Gastroesophageal sphincter (tissue), 4 donors: ENCODE measurements at regions not wholly inside any gene's neighbourhood (a gene's known extent, or its start where the extent isn't known, plus 50 kb on each side); places are given as distances from the start of the nearest gene placed in this dataset.
A peak's percentile ranks its signal among the peaks of the same experiment; 100 is the strongest.
"Not testable (repeated sequence)": the region's sequence is repeated elsewhere in the genome, so short reads cannot be mapped to it uniquely, and the experiment has no call there.

Experiments used
- ATAC-seq: fragments of 150-250 bp; one replicate; pipeline ENCODE4 v1.9.1; 2016; ENCODE audit warnings: mild to moderate bottlenecking, moderate library complexity
- H3K27ac ChIP-seq, 4 donors: fragments of 200-600 bp; sonication (generic) in 3 of 4; 1 replicate in 3 of 4; 2 replicates in 1 of 4; pipeline ENCODE4 v1.5.1; 2016 to 2019
- H3K27me3 ChIP-seq: fragments of 200-600 bp; sonication (generic); one replicate; pipeline ENCODE4 v1.5.1; 2019
- H3K36me3 ChIP-seq, 2 donors: fragments of 200-600 bp; sonication (generic); one replicate each; pipeline ENCODE4 v1.5.1; 2019; ENCODE audit warnings: control low read depth in 1 of 2
- H3K4me1 ChIP-seq, 3 donors: fragments of 200-600 bp; sonication (generic); 1 replicate in 2 of 3; 2 replicates in 1 of 3; pipeline ENCODE4 v1.5.1; 2016 to 2019; ENCODE audit warnings: control low read depth in 2 of 3
- H3K4me3 ChIP-seq, 2 donors: fragments of 200-600 bp; sonication (generic); one replicate each; pipeline ENCODE4 v1.5.1; 2019; ENCODE audit warnings: mild to moderate bottlenecking in 1 of 2, moderate library complexity in 1 of 2
- H3K9me3 ChIP-seq, 3 donors: fragments of 200-600 bp; sonication (generic); one replicate each; pipeline ENCODE4 v1.5.1; 2017 to 2019; ENCODE audit warnings: control low read depth in 2 of 3
- WGBS, 2 donors: methylation state at CpG; one replicate each; pipeline ENCODE4 v1.1.5; 2018; ENCODE audit warnings: low coverage in 1 of 2; 5-methylcytosine and 5-hydroxymethylcytosine counted together

DNA sequence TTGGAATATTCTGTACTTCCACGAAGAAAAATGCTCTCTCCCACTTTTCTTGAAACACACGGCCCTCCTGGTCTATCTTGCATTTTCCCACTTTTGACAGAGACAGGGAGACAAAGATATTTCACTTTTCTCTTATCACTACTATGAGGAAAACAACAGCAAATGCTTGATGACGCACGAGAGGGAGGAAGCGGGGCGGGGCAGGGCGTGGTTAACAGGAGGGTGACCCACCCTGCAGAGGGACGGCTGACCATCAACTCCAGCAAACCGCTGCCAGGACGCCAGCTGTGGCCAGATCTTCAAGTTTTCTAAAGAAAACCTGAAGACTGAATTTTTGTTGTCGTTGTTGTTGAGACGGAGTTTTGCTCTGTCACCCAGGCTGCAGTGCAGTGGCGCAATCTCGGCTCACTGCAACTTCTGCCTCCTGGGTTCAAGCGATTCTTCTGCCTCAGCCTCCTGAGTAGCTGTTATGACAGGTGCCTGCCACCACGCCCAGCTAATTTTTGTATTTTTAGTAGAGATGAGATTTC lies 63.8 kb downstream of the NSUN5 start:
- H3K27me3 ChIP-seq, H3K4me1 ChIP-seq, ATAC-seq, H3K9me3 ChIP-seq, H3K27ac ChIP-seq, H3K4me3 ChIP-seq, H3K36me3 ChIP-seq: not testable (repeated sequence)
- 60% methylated on average over 1 of the region's 16 CpGs; no CpG with 5 or more reads in 1 of the 2 donors for WGBS, 2 donors

DNA sequence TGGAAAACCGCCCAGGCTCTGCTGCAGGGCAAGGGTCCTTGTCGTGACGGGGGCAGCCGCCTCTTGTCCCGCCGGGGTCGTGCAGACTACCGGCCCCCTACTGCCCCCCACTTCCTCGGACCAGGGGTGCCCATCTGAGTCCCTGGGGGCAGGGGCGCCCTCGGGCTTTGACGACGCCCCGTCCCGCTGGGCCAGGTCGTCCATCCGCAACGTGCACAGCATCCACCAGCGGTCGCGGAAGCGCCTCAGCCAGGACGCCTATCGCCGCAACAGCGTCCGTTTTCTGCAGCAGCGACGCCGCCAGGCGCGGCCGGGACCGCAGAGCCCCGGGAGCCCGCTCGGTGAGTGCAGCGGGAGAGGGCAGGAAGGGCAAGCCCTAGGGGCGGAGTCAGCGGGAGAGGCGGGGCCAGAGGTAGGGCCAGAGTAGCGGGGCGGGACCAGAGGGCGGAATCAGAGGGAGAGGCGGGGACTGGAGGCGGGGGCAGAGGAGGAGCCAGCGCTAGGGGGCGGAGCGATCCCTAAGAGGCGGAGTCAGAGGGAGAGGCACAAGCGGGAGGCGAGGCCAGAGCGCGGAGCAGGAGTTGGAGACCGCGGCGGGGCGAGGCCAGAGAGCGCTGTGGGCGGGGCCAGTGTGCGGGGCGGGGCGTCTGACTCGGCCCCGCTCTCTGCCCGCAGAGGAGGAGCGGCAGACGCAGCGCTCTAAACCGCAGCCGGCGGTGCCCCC lies 73.5 kb downstream of the NSUN5 start:
- ATAC-seq: peak; percentile 95
- WGBS, 2 donors: no CpG with 5 or more reads among the region's 72 CpGs
- peak overlapping the region; percentile 39 to 43 for H3K4me3 ChIP-seq

DNA sequence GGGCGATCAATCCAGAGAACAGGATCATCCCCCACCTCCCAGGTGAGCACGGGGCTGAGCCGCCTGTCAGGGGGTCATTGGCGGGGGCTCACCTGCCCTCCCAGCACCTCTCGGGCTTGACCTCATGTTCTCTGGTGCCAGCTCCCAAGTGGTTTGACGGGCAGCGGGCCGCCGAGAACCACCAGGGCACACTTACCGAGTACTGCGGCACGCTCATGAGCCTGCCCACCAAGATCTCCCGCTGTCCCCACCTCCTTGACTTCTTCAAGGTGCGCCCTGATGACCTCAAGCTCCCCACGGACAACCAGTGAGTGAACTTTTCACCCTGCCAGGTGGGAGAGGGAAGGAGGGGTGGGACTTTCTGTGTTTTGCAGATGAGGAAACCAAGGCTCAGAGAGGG lies 82.9 kb downstream of the NSUN5 start:
- H3K4me3 ChIP-seq, H3K27me3 ChIP-seq, H3K4me1 ChIP-seq, ATAC-seq, H3K9me3 ChIP-seq, H3K27ac ChIP-seq, H3K36me3 ChIP-seq: not testable (repeated sequence)
- WGBS, 2 donors: 80 to 100% methylated on average over 1 to 2 of the region's 15 CpGs

More for the DNA sequence above, 73.5 kb downstream of the NSUN5 start:
- not testable (repeated sequence) for H3K4me1 ChIP-seq, H3K27me3 ChIP-seq, H3K9me3 ChIP-seq, H3K36me3 ChIP-seq
- H3K27ac ChIP-seq: peak overlapping the region in 1 of 4 donors; percentile 55

DNA sequence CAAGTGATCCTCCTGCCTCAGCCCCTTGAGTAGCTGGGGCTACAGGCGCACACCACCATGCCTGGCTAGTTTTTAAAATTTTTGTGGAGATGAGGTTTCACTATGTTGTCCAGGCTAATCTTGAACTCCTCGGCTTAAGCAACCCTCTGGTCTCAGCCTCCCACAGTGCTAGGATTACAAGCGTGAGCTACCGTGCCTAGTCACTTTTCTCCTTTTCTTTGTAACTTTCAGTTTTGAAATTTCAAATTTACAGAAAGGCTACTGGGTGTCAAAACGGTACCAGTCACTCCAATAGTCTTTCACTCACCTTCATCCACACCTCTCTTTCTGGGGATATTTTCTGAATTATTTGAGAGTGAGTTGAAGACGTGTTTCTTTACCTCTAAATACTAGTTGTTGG lies 86.9 kb downstream of the NSUN5 start:
- H3K27ac ChIP-seq, H3K27me3 ChIP-seq, H3K4me3 ChIP-seq, ATAC-seq, H3K36me3 ChIP-seq, H3K9me3 ChIP-seq, H3K4me1 ChIP-seq: not testable (repeated sequence)
- WGBS, 2 donors: no CpG with 5 or more reads among the region's 6 CpGs

DNA sequence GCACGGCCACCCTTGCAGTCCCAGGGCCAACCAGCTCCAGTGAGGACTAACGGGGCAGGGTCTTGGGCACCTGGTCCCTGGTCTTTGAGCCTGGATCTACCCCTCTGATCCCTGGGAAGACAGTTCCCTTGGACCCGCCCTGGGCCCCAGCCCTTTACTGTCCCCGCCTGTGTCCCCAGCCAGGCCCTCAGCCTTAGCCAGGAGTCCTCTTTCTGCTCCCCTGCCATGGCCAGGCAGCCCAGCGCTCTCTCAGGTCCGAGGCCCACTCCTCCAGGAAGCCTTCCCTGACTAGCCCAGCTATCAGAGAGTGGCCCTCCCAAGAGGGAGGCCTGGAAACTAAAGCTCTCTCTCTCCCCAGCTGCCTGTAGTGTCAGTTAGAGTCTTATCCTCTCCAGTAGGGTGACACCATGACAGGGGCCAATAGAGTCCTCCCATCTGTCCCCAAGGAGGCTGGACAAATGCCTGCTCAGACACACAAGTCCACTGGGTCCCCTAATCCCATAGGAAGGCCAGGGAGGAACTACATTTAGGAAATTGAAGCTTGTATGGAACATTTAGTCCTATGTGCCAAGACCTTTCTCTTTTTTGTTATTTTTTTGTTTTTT lies 87.8 kb downstream of the NSUN5 start:
- WGBS, 2 donors: no CpG with 5 or more reads among the region's 6 CpGs
- H3K27me3 ChIP-seq, H3K27ac ChIP-seq, H3K36me3 ChIP-seq, H3K4me3 ChIP-seq, H3K4me1 ChIP-seq, ATAC-seq, H3K9me3 ChIP-seq: not testable (repeated sequence)

DNA sequence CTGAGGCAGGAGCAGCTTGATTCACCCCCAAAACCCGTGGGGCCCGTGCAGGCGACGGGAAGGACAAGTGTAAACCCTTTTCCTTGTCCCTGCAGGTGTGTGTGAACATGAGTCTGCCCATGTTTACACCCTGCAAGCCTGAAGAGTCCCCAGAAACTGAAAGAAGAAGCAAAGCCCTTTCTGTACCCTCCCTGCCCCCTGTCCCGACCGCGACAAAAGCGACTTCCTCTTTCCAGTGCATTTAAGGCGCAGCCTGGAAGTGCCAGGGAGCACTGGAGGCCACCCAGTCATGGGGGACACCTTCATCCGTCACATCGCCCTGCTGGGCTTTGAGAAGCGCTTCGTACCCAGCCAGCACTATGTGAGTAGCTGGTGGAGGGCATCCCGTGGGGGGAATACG lies 88.3 kb downstream of the NSUN5 start:
- not testable (repeated sequence) for H3K27ac ChIP-seq, H3K9me3 ChIP-seq, H3K36me3 ChIP-seq, H3K27me3 ChIP-seq, H3K4me3 ChIP-seq, H3K4me1 ChIP-seq
- WGBS, 2 donors: no CpG with 5 or more reads among the region's 15 CpGs
- peak; percentile 49 for ATAC-seq

DNA sequence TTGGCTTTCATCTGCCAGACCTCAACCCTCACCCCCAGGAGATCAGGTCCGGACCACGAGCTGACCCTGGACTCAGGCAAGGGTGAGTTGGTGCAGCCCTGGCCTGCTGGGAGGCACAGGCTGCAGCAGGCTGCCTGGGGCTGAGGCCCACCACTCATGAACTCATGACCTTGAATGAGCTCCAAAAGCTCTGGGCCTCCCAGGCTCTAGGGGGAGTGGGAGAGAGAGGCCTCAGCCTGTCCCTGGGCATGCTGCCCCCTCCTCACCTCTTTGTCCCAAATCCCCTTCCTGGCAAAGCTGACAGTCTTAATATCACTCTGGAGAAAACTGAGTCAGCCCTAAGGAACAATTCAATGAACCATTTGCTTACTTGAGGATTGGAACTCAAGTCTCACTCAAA lies 89.8 kb downstream of the NSUN5 start:
- H3K4me1 ChIP-seq, H3K4me3 ChIP-seq, H3K36me3 ChIP-seq, H3K9me3 ChIP-seq, ATAC-seq, H3K27me3 ChIP-seq, H3K27ac ChIP-seq: not testable (repeated sequence)
- no CpG with 5 or more reads among the region's 2 CpGs for WGBS, 2 donors

DNA sequence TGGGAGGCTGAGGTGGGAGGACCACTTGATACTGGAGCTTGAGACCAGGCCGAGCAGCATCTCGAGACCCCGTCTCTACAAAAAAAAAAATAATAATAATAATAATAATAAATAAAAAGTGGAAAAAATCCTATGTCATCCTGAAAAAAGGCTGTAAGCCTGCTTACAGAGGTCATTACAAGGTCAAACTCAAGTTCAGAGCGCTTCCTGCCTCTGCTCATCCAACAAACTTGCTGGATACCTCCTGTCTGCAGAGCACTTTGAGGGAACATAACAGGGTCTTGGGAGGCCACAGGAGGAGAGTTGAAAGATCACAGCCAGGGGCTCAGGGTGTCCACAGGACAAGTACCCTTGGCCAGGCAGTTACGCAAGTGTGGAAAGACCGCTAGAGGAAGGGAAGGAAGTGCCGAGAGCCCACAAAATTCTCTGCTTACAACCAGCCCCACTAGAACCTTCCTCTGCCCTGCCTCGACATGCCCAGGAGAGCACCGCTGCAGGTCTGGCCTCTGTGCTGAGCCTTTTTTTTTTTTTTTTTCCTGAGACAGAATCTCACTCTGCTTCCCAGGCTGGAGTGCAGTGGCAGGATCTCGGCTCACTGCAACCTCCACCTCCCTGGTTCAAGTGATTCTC lies 92.5 kb downstream of the NSUN5 start:
- ATAC-seq, H3K4me3 ChIP-seq, H3K9me3 ChIP-seq, H3K36me3 ChIP-seq, H3K27me3 ChIP-seq, H3K4me1 ChIP-seq, H3K27ac ChIP-seq: not testable (repeated sequence)
- WGBS, 2 donors: 84 to 100% methylated on average over 1 to 5 of the region's 10 CpGs

DNA sequence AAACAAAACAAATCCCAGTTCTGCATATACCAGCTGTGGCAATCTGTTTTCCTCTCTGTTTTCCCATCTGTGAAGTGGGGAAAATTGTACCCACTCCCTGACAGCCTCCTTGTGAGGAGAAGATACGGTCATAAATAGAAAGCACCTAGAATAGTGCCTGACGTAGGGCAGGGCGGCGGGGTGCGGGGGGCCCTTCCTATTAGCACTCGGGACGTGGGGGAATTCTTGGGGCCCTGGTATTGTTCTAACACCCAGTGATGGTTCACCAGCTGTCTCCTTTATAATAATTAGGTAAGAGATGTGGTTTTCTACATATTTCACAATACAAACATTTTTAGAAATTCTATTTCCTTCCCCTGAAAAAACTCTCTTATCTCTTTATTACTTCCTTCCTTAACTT lies 93.4 kb downstream of the NSUN5 start:
- H3K27ac ChIP-seq, H3K9me3 ChIP-seq, H3K27me3 ChIP-seq, H3K36me3 ChIP-seq, H3K4me3 ChIP-seq, H3K4me1 ChIP-seq, ATAC-seq: not testable (repeated sequence)
- no CpG with 5 or more reads among the region's 7 CpGs for WGBS, 2 donors

DNA sequence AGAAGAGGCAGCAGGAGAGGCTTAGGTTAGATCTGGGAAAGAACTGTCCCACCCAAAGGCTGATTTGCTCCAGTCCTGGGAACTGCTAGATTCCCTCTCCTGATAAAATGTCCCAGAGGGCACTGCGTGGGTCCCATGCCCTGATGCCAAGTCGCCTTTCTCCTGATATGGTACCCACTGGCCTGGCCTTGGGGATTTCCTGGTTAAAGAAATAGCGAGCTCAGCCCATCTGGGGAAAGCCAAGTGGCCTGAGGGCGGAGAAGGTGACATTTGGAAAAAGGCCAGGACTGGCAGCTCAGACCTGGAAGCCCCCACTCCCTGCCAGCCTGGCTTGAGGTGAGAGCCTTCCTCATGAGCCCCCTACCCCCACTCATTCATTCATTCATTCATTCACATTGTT lies 94.2 kb downstream of the NSUN5 start:
- H3K27me3 ChIP-seq, ATAC-seq, H3K4me3 ChIP-seq, H3K36me3 ChIP-seq, H3K27ac ChIP-seq, H3K9me3 ChIP-seq, H3K4me1 ChIP-seq: not testable (repeated sequence)
- no CpG with 5 or more reads among the region's 4 CpGs for whole genome bisulfite sequencing, 2 donors

DNA sequence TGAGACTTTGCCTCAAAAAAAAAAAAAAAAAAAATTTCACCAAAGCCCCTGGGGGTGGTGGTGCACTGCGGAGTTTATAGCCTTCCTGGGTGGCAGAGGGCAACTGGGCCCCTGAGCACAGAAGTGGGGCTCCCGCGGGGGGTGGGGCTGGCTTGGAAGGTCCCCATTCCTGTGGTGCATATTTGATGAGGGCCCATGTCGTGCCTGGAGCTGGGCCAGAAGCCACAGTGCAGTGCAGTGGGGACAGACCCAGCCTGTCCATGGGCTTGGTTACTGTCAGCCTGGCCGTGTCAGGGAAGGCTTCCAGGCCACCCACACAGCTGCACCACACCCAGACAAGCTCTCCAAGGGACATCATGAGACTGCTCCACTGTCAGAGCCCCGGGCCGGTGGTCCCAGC lies 95.5 kb downstream of the NSUN5 start:
- not testable (repeated sequence) for H3K4me3 ChIP-seq, H3K27ac ChIP-seq, H3K9me3 ChIP-seq, H3K27me3 ChIP-seq, H3K36me3 ChIP-seq, H3K4me1 ChIP-seq
- WGBS, 2 donors: 40% methylated on average over 1 of the region's 7 CpGs; no CpG with 5 or more reads in 1 of the 2 donors
- peak; percentile 34 for ATAC-seq

DNA sequence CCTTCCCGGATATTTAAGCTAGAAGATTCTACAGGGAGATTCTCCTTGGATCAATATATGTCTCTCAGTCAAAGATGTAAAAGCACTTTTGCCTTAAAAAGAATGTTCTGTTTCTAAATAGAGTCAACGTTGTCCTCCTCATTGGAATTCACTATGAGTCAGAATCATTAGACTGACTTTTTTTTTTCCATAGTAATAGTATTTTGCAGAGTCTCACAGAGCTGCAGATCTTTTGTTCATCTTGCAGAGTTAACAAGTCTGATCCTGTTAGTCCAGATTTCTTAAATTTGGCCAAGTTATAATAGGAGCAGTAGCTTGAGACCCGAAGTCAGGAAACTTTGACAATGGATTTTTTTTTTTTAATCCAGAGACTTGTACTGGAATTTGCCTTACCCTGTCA lies 103.0 kb downstream of the NSUN5 start:
- H3K4me3 ChIP-seq, ATAC-seq, H3K36me3 ChIP-seq, H3K27me3 ChIP-seq, H3K4me1 ChIP-seq, H3K9me3 ChIP-seq, H3K27ac ChIP-seq: not testable (repeated sequence)
- WGBS, 2 donors: 33% methylated on average over 1 of the region's 3 CpGs; no CpG with 5 or more reads in 1 of the 2 donors

DNA sequence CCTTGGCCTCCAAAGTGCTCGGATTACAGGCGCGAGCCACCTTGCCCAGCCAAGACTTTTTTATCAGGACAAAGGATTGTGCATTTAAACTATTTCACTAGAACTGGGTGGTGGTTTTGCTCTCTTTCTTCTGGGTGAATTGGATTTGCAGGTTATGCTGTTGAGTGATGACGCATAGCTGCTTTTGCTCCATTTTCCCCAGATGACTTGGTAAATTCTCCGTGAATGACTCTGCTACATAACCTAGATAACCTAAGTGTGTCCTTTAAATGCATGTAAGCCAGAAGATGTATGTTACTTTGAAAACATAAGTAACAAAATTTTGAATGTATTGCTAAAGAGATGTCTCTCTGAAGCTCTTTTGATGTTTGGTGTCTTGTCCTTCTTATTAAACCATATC lies 103.7 kb downstream of the NSUN5 start:
- H3K9me3 ChIP-seq, H3K4me1 ChIP-seq, H3K27me3 ChIP-seq, H3K4me3 ChIP-seq, ATAC-seq, H3K36me3 ChIP-seq, H3K27ac ChIP-seq: not testable (repeated sequence)
- 67 to 100% methylated on average over 1 to 2 of the region's 5 CpGs for WGBS, 2 donors

DNA sequence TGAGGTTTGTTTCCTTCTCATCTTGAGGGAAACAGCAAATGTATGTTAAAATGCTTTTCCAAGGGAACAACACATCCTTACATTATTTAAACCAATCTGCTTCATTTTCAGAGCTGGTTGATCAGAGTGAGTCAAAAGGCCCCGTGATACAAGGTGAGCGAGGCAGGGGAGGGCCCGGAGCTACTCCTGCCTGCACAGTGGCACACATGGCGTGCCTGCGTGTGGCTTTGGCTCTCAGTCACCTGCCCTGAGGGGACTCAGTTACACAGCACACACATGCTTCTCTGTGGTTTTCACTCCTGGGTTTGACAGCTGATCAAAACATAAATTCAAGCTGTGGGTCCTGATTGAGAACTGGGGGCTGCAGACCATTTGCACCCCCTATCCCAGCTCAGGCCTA lies 105.3 kb downstream of the NSUN5 start:
- ATAC-seq, H3K27me3 ChIP-seq, H3K9me3 ChIP-seq, H3K4me1 ChIP-seq, H3K27ac ChIP-seq, H3K36me3 ChIP-seq, H3K4me3 ChIP-seq: not testable (repeated sequence)
- no CpG with 5 or more reads among the region's 5 CpGs for WGBS, 2 donors
